ENCODE measurements at regions not wholly inside any gene's neighbourhood (a gene's known extent, or its start where the extent isn't known, plus 50 kb on each side); places are given as distances from the start of the nearest gene placed in this dataset.

- Histone ChIP-seq H3K36me3 (ENCODE audit: control insufficient read depth in 1 of 2, insufficient read depth in 2 of 2, low read length in 2 of 2) (no peaks in the 10 kb centered on the region), H2AFZ (ENCODE audit: low read depth, low read length, poor library complexity, severe bottlenecking) (no peak overlapping the region), H3K4me3 (replicated peaks in 1 of 2; ENCODE audit: low read depth in 1 of 2, low read length in 2 of 2) (no peak overlapping the region), H3K79me2 (ENCODE audit: insufficient read depth, low read length) (no peaks in the 10 kb centered on the region), H3K9ac (ENCODE audit: low read length) (no peak overlapping the region), H3K27me3 (ENCODE audit: insufficient read depth, low read length) (no peaks in the 10 kb centered on the region), H3K27ac (ENCODE audit: low read depth, low read length) (no peak overlapping the region), H3K9me3 (ENCODE audit: control insufficient read depth in 1 of 2, insufficient read depth in 1 of 2, low read depth in 1 of 2, low read length in 2 of 2) (no peaks in the 10 kb centered on the region), H3K4me1 (ENCODE audit: control insufficient read depth in 1 of 2, insufficient read depth in 2 of 2, low read length in 2 of 2) (no peaks in the 10 kb centered on the region), H4K20me1 (ENCODE audit: insufficient read depth) (no peaks in the 10 kb centered on the region), H3K9me2 (ENCODE audit: insufficient read depth) (no peaks in the 10 kb centered on the region), H3K4me2 (ENCODE audit: low read length) (no peak overlapping the region)
- DNase-seq (ENCODE audit: low read depth, low spot score) (no peak), ATAC-seq (no peak)
- ChIA-PET CTCF (no interaction called here), POLR2A (no interaction called here), RAD21 (ENCODE audit: low non-redundant PET in 1 of 2, low total read pairs in 2 of 2, uncharacterized antibody in 2 of 2, unreplicated experiment in 2 of 2) (no interaction called here)
- TF ChIP-seq EZH2phosphoT487 (IDR thresholded peaks at IDR 0.05; ENCODE audit: borderline replicate concordance), result no peak
- no peak for TF ChIP-seq CEBPB (IDR thresholded peaks at IDR 0.05; ENCODE audit: low read depth)
- TF ChIP-seq JUND (IDR thresholded peaks at IDR 0.05), result no peak
- TF ChIP-seq SIN3A (IDR thresholded peaks at IDR 0.05; ENCODE audit: low read depth), result no peak
- TF ChIP-seq RAD21 (IDR thresholded peaks at IDR 0.05; ENCODE audit: low read depth), result no peak
- no peak for TF ChIP-seq ZNF274 (IDR thresholded peaks at IDR 0.05; ENCODE audit: low read depth, low read length)
- no peak for TF ChIP-seq POLR2AphosphoS5 (IDR thresholded peaks at IDR 0.05; ENCODE audit: low read depth, low read length)
- no peak for TF ChIP-seq CBX3 (IDR thresholded peaks at IDR 0.05; ENCODE audit: low read depth)
- no peak for TF ChIP-seq FOSL1 (IDR thresholded peaks at IDR 0.05; ENCODE audit: low read depth)
- TF ChIP-seq ZFX (IDR thresholded peaks at IDR 0.05), result no peak
- TF ChIP-seq EGR1 (IDR thresholded peaks at IDR 0.05; ENCODE audit: low read depth), result no peak
- no peak for TF ChIP-seq ELF1 (IDR thresholded peaks at IDR 0.05; ENCODE audit: borderline replicate concordance, low read depth)
- no peak for TF ChIP-seq TCF7L2 (IDR thresholded peaks at IDR 0.05; ENCODE audit: borderline replicate concordance, extremely low read depth, insufficient read depth, insufficient read length)
- intact Hi-C loops (cut with micrococcal nuclease), result no loop called here
- no TSS peak for BruUV-seq (replicated peaks)
Observed at GRCh38 chr15:98221144-98221543, 260.6 kb downstream of the ARRDC4 start.

GRCh38 chr15:98221577-98221976 is 261.1 kb downstream of the ARRDC4 start:
- no peak for TF ChIP-seq CBX3 (IDR thresholded peaks at IDR 0.05; ENCODE audit: low read depth)
- no peak for TF ChIP-seq CTCF (IDR thresholded peaks at IDR 0.05 in 2 of 3, conservative IDR thresholded peaks at IDR 0.05 in 1 of 3; ENCODE audit: borderline replicate concordance in 1 of 3, insufficient read depth in 1 of 3, low read depth in 2 of 3, low read length in 2 of 3)
- TF ChIP-seq RAD21 (IDR thresholded peaks at IDR 0.05; ENCODE audit: low read depth), result no peak
- TF ChIP-seq EGR1 (IDR thresholded peaks at IDR 0.05; ENCODE audit: low read depth), result no peak

More at GRCh38 chr15:98221577-98221976, 261.1 kb downstream of the ARRDC4 start:
- Histone ChIP-seq H3K4me2 (ENCODE audit: low read length) (no peak overlapping the region), H3K27ac (ENCODE audit: low read depth, low read length) (no peak overlapping the region), H3K9ac (ENCODE audit: low read length) (no peak overlapping the region), H2AFZ (ENCODE audit: low read depth, low read length, poor library complexity, severe bottlenecking) (no peak overlapping the region), H3K9me2 (ENCODE audit: insufficient read depth) (no peaks in the 10 kb centered on the region), H4K20me1 (ENCODE audit: insufficient read depth) (no peaks in the 10 kb centered on the region), H3K9me3 (ENCODE audit: control insufficient read depth in 1 of 2, insufficient read depth in 1 of 2, low read depth in 1 of 2, low read length in 2 of 2) (no peaks in the 10 kb centered on the region), H3K4me3 (replicated peaks in 1 of 2; ENCODE audit: low read depth in 1 of 2, low read length in 2 of 2) (no peak overlapping the region), H3K36me3 (ENCODE audit: control insufficient read depth in 1 of 2, insufficient read depth in 2 of 2, low read length in 2 of 2) (no peaks in the 10 kb centered on the region), H3K4me1 (ENCODE audit: control insufficient read depth in 1 of 2, insufficient read depth in 2 of 2, low read length in 2 of 2) (no peaks in the 10 kb centered on the region), H3K79me2 (ENCODE audit: insufficient read depth, low read length) (no peaks in the 10 kb centered on the region), H3K27me3 (ENCODE audit: insufficient read depth, low read length) (no peaks in the 10 kb centered on the region)
- no TSS peak for BruUV-seq (replicated peaks)
- ATAC-seq (no peak), DNase-seq (ENCODE audit: low read depth, low spot score) (no peak)
- intact Hi-C loops (cut with micrococcal nuclease), result no loop called here
- CTCF ChIA-PET, result no interaction called here
- POLR2A ChIA-PET, result no interaction called here
- RAD21 ChIA-PET (ENCODE audit: low non-redundant PET in 1 of 2, low total read pairs in 2 of 2, uncharacterized antibody in 2 of 2, unreplicated experiment in 2 of 2), result no interaction called here
